HFF-Myc (cell line): ENCODE measurements at regions not wholly inside any gene's neighbourhood (a gene's known extent, or its start where the extent isn't known, plus 50 kb on each side); places are given as distances from the start of the nearest gene placed in this dataset.

Experiments used
- DNase-seq: peaks from one replicate; pipeline ENCODE4 v3.0.0-alpha.2; 2011; ENCODE audit warnings: low read depth; ENCODE audit errors: extremely low read depth
- H3K4me3 ChIP-seq: replicated peaks from 2 replicates; pipeline ENCODE4 v1.5.1; 2011; ENCODE audit warnings: low read depth, mild to moderate bottlenecking, control low read depth, low read length
- CTCF ChIP-seq: IDR thresholded peaks from 2 replicates; pipeline ENCODE4 v1.5.1; 2012; ENCODE audit warnings: mild to moderate bottlenecking, low read depth, low read length, control low read depth; ENCODE audit errors: missing control alignments

- no peak for TF ChIP-seq CTCF
- no peak overlapping the region for H3K4me3 ChIP-seq
Observed at GRCh38 chr3:34881026-34881425, 758.3 kb upstream of the ARPP21 start.

GRCh38 chr3:34882764-34883163 is 756.6 kb upstream of the ARPP21 start:
- H3K4me3 ChIP-seq = no peak overlapping the region
- no peak for DNase-seq
- TF ChIP-seq CTCF = no peak

More at GRCh38 chr3:34881026-34881425, 758.3 kb upstream of the ARPP21 start:
- DNase-seq = no peak

- no peak for DNase-seq
- TF ChIP-seq CTCF = no peak
- no peak overlapping the region for H3K4me3 ChIP-seq
Observed at GRCh38 chr3:34884007-34884406, 755.3 kb upstream of the ARPP21 start.

GRCh38 chr3:34886443-34886842 is 752.9 kb upstream of the ARPP21 start:
- no peak for DNase-seq
- H3K4me3 ChIP-seq = no peak overlapping the region
- no peak for TF ChIP-seq CTCF

GRCh38 chr3:34889641-34890040 is 749.7 kb upstream of the ARPP21 start:
- no peak overlapping the region for H3K4me3 ChIP-seq
- TF ChIP-seq CTCF = no peak
- no peak for DNase-seq

- no peak overlapping the region for H3K4me3 ChIP-seq
- no peak for TF ChIP-seq CTCF
- no peak for DNase-seq
Observed at GRCh38 chr3:34890247-34890646, 749.1 kb upstream of the ARPP21 start.

- H3K4me3 ChIP-seq = no peak overlapping the region
- no peak for TF ChIP-seq CTCF
- no peak for DNase-seq
Observed at GRCh38 chr3:34891941-34892340, 747.4 kb upstream of the ARPP21 start.
